Limb (tissue), 2 donors: ENCODE measurements at regions not wholly inside any gene's neighbourhood (a gene's known extent, or its start where the extent isn't known, plus 50 kb on each side); places are given as distances from the start of the nearest gene placed in this dataset.

Experiments used
- DNase-seq, 2 donors: peaks; one replicate each; pipeline ENCODE4 v3.0.0-alpha.2; 2016; ENCODE audit errors: extremely low spot score in 2 of 2

DNA sequence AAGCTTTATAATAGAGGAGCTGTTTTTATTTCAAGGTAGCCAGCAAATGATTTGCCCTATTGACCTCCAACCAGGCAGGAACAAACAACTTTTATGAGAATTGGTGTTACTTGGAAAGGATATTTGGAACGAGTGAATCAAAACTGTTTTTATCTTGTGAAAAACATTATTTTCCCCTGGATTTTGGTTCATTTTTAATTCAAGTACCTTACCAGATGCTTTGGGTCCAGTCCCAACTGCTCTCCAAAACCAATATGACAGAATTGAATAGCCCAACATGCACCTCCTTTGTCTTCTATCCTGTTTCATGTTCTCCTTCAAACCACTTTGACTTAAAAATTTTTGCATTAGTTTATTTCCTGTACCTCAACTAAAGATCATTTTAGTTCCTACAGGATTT, 178.6 kb upstream of the RBMS1 start:
- no peak for DNase-seq

DNA sequence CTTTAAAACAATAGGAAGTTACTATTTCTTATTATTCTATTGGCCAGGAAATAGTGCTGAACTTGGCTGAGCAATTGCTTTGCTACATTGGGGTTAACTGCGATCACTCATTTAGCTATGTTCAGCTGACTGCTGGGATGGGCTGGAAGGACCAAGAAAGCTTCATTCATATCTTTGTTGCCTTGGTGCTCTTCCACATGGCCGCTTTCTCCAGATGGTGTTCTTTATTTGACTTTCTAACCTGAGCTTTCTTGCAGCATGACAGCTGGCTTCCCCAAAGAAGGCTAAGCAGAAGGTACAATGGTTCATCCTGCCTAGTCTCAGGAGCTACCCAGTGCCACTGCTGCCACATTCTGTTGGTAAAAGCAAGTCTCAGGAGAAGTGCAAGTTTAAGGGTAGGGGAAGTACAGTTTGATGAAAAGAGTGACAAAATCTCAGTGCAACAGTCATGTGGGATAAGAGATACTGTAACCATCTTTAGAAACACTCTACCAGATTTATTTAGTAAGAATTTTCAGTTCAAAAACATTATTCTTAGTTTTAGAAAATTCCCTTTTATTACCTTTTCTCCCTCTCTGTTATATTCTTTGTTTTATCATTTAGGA, 180.6 kb upstream of the RBMS1 start:
- DNase-seq, result no peak

DNA sequence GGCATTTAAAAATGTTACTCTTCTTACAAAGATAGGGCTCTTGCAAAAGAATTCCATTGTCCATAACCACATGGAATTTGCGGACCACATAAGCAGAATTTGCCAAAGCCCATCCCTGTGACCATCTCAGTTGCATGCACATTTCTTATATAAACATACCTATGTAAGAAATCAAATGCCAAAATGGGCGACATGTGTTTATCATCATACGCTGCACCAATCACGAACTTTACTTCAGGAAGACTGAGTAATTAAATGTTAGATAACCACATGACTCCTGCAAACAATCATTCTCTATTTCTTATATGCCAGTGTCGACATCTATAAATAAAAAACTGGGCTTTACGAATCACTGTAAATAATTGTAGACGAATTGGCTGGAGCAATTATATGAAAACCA, 186.1 kb upstream of the RBMS1 start:
- DNase-seq, result no peak

DNA sequence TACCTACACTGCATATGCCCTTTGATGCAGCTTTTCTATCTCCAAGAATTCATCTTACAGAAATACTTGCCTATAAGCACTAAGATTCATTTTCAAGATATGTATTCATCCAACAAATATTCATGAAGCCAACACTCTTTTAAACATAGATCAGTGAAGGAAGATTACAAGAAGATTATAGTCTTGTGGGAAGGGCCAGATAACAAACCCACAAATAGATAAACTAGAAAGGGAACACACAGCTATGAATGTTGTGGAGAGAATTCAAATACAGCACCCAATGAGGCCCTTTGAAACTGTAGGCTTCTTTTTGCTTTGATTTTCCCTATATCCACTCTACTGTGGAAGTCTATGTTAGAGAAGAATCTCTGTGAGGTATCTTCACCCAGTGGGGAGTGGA, 186.7 kb upstream of the RBMS1 start:
- no peak for DNase-seq

DNA sequence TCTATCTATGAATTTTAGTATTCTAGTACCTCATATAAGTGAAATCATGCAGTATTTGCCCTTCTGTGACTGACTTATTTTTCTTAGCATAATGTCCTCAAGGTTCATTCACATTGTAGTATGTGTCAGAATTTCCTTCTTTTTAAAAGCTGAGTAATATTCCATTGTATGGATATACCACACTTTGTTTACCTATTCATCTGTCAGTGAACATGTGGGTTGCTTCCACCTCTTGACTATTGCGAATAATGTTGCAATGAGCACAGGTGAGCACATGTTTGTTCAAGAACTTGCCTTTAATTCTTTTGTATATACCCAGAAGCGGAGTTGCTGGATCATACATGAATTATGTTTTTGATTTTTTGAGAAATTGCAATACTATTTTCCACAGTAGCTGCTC, 187.4 kb upstream of the RBMS1 start:
- no peak for DNase-seq

DNA sequence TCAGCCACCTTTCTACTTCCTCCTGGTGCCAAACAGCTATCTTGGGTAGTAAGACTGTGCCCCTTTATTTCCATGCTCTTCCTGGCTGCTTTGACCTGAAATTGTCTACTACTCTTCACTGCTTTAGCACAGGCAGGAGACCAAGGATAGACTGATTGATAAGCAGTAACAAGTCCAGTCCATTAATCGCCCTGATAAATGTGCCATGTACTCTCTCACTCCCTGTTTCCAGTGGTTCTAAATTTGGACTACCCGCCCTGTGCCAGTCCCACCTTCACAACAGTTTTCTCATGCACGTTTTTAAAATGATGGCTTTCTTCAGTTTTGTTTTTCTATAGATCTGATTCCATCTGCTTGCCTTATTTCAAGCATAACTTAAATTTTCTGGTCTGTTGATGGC, 189.6 kb upstream of the RBMS1 start:
- DNase-seq, result no peak

DNA sequence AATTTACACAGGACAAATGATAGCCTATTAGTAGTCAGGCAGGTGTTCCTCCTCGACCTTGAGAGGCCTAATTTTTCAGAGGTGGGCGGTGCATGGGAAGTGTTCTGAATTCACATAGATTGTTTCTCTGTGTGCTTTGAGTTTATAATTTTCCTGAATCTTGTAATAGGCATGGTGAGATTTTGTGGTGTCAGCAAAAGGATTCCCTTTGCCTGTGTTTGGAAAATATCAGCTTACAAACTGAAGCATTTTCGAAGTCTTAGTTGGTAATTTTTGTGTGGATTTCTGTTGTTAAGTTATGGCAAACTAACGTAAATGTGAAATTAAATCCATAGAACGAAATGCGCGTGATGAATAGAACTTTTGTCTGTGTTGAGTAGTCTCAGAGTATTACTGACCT, 194.0 kb upstream of the RBMS1 start:
- DNase-seq, result no peak

DNA sequence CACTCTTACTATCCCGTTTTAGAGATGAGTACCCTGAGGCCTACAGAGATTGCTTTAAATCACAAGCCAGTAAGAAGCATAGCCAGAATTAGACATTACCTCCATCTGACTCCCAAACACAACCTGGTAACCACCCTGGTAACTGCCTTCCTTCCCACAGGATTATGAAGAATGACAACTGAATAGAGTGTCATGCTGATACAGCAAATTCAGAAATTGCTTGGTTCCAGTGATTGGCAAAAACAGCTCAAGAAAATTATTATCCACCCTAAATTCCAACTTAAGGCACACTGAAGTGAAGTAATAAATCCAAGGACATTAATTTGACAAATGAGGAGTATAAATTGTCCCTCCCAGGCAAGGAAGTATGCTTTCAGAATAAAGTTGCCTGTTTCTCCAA, 195.8 kb upstream of the RBMS1 start:
- DNase-seq, result no peak

DNA sequence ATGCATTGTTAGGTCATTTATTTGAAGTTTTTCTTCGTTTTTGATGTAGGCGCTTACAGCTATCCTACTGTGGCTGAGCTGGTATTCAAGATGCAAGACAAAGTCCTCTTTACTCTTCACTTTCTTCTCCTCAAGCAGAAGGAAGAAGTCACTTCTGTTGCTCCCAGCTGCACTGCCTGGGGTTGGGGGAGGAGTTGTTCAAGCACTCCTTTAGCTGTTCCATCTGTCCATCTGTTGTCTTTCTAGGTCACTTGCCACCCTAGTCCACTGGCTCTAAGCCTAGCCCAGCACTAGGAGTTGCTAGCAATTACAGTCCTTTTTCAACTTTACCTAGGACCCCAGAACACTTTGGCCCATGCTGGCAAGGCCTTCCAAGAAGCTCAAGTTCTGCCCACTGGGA, 200.6 kb upstream of the RBMS1 start:
- no peak for DNase-seq

DNA sequence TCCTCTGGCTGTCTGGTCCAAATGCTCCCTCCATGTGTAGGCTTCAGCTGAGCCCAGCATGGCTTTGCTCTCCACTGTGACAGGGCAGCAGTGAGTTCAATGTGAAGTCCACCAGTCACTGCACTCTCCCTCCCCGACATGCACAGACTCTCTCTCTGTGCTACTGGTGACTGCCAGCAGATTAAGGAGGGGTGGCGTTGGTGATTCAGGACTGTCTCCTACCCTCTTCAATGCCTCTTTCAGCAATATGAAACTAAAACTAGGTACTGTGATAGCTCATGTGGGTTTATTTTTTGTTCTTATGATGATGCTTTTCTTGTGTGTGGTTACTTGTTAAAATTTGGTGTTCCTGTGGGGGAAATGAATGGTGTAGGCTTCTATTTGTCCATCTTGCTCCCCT, 201.0 kb upstream of the RBMS1 start:
- DNase-seq, result no peak

DNA sequence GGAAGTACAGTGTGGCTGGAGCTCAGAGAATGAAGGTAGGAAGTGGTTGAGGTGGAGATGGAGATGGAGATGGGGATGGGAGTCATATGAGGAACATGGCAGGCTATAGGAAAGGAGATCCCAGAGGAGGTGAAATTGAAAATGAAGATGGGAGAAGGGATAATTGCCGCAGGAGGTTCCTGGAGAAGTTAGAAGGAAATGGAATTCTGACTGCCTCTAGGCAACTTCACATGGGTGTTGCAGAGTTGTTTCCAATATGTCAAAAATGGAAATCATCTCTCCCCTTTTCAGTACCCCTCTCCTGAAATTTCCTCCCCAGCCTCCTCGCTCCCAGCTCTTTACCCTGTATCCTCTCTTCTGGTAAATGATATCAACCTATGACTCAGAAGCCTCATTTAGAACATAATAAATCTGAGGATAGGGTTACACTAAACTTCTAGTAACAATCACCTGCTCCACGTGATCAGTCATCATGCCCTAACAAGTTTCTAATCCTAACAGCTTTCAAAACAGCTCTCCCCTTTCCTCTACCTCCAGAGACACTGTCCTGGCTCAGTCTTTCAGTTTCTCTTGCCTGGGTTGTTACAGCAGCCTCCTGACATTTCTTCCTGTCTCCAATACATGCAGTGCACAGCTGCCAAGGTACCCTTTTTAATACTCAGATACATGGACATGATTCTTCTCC, 201.9 kb upstream of the RBMS1 start:
- DNase-seq, result peak in 1 of 2 donors; percentile 22

DNA sequence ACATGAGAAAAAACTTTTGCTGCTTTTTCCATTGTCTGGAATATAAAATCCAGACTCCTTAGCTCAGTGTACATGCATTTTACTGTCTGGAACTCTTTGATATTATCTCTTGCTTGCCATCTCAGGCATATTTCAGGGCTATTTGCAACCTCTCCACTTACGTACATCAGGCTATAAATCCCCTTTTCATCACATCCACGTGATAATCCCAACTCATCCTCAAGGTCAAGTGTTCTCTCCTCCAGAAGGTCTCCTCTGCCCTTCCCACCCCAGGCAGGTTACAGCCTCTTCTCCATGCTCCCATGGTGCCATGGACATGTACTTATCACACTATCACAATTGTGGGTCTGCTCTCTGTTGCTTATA, 202.5 kb upstream of the RBMS1 start:
- DNase-seq, result no peak

DNA sequence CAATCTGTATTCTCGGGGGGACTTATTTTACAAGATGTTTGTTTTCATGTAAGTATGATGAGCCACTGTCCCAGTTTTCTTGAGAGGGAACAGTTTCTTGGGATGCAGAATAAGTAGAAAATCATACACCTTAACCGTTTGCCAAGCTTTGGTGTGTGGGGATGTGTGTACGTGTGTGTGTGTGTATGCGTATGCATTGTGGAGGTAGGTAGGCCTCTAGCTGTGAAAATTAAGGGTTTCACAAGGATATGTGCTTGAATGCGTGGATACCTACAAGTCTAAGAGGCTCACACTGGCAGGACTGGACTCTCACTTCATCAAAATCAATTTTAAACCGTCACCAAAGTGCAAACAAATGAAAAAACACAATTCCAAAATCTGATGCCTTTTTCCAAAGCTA, 204.2 kb upstream of the RBMS1 start:
- no peak for DNase-seq

DNA sequence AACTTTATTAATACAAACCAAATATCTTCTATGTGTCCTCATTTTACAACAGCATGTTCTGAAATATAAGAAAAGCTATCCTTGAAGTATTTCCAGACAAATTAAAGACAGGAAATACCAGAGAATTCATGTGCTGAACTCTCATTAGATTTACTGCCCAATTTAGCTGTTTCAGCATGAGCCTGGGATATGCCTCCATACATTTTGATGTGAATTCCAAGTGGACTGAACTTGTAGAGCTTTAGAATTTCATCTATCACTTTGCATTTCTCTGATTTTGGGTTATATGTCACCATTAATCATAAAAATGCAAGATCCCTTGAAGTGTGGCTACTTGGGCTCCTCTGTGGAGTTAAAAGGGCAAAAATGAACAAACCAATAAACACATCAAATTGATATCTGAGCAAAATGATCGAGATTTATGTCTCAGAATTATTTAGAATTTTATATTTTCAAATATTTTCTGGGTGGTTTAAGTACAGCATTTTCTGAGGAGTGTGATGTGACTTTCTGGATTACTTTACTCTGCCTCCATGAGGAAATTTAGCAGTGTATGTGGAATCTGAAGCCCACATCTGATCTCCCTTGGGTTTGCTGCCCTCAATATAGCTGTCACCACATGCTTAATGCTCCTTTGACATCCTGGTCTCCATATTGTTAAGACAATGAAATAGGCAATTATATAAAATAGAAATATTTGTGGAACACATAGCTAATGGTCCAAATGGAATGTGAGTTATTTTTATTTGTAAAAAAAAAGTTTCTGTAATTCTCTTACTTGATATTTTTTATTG, 206.6 kb upstream of the RBMS1 start:
- DNase-seq, result peak in 1 of 2 donors; percentile 24

DNA sequence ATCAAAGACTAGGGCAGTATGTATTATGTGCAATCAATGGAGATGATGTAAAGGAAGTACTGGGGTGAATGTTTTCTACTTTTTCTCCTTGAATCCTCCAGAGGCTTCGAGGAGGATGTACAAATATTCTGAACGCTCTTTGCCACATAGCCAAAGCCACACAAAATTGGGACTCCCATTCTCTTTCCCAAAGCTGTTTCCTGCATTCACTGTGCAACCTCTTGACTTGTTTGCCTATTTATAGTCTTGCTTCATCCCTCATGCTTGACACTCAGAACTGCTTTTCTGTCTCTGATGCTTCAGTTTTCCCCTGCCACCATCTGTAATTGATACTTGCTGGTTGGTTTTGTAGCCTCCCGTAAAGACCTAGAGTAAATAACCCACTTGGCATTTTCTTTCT, 208.2 kb upstream of the RBMS1 start:
- no peak for DNase-seq

DNA sequence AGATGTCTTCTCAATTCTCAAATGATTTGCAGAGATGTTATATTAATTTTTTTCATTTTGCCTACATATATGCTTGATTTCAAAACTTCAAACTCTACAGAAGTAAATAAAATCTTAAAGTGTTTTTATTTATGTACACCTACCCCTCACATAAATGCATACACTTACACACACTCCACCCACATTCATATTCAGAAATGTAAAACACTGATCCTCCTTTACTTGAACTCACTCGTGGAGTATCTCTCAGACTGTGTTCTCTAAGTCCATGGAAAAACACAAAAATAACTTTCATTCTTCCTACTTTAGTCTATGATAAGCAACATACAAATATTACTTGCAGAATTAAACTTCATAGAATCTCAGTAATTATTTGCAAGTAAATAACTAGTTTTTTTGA, 209.1 kb upstream of the RBMS1 start:
- no peak for DNase-seq

DNA sequence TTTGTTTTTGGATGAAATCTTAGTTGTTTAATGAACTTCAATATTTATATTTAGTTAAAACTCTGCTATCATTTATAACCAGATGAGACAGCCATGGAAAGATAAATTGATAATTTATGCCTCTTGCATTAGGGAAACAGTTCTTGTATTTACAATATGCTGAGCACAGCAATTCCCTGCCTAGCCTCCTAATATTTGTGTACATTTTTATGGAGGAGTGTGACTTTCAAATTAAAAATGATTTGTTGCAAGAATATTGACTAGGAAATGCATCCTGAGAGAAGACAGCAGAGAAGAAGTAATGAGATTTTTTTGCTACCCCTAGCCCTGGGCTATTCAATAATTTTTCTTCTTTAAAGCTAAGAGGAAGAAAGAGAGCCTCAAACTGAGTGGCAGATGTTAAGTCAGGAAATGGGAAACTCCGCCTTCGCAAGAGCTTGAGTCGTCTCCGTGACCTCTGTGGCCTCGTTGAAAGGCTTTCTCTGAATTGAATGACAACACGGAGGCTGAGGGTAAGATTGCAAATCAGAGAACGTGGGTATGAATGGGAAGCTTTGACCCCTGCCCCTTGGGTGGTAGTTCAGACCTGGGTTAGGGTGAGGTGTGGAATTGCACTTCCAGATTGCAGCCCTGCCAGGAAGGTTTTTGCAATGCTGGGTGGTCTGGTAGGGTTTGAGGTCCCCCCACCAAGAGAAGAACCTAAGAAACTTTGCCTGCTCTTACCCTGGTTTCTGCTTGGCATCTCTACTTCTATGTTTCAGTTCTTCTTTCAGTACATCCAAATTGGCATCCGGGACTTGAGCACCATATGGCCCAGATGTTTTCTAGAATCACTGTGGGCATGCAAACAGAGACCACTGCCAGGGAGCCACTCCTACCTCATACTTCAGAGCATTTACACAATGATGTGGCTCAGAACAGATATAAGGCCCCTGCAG, 210.3 kb upstream of the RBMS1 start:
- DNase-seq, result peak in 1 of 2 donors; percentile 51

DNA sequence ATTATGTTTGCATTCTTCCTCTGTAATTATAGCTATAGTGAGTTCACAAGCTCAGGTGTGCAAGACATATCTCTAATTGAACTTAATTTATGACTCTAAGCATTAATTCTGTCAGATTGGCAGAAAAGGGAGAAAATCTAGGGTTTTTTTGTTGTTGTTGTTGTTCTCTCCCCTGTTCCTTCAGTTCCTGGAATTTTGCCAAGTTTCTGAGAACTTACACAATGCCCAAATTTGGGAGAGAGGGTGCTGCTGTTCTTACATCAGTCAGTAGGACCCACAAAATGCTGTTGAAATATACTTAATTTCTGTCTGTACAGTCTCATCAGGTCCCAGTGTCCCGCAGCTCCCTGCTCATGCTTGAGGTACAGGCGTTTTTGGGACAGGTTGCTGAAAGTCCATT, 221.8 kb upstream of the RBMS1 start:
- DNase-seq, result no peak

DNA sequence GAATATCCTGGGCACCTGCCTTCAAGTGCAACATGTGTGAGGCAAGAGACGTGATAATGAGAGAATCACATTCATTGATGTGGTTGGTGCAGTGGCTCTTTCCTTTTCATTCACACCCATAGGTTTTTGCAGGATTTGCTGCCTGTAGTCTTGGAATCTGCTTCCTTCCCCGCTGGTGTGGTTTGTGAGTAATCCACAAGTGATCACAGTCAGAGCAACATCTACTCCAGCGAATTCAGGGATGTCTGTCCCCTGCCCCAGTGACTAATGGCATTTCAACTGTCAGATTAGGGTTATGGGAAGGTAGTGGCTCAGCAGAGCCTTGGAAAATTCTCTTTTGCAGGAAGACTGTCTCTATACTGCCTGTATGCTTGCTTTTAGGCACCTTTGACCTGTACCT, 225.5 kb upstream of the RBMS1 start:
- DNase-seq, result no peak

DNA sequence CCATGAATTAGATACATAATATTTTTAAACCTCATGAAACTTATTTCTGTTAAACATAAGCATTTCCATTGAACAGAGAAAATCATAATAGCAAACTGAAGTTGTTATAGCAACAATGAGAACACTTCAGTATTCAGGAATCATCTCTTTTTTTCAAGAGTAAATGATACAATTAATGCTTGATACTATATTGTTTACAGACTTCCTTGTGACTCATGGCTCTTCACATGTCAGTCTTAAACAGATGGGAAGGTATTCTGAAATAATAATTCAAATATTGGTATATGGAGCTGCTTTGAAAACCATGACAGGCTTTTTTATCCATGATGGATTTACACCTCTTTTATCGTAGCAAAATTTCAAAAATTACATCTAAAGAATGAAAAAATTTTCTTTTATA, 226.5 kb upstream of the RBMS1 start:
- DNase-seq, result no peak

DNA sequence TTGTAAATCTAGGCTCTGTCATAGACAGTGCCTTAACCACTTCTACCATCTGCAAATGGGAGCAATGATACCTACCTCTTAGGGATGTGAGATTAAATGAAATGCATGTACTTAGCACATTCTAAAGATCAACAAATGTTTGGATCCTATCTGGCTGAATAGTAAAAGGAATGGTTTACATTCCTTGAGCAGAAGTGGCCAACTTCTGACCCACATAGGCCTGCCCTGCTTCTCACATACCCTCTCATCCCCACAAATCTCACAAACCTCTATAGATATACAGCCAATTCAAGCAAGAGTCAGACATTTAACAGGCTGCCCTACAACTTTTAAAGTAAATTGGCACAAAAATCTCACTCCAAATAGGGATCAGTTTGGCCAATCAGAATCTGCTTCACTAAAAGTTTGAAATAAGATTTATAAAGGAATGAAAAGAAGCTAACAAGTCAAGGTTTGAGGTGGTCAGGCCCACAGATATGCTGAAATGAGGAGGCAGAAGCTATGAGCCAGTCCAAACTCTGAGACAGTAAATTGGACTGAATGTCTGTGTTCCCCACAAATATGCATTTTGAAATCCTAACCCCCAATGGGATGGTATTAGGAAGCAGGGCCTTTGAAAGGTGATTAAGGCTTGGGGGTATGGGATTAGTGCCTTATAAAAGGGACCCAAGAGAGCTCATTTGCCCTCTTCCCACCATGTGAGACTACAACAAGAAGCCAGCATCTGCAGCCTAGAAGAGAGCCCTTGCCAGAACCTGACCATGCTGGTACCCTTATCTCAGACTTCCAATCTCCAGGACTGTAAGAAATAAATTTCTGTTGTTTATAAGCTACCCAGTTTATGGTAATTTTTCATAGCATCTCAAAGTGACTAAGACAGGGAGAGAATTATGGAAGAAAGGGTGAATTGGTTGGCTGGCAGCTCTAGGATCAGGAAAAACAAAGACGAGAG, 227.8 kb upstream of the RBMS1 start:
- DNase-seq, result no peak
